B cell (primary cell): ENCODE measurements at regions not wholly inside any gene's neighbourhood (a gene's known extent, or its start where the extent isn't known, plus 50 kb on each side); places are given as distances from the start of the nearest gene placed in this dataset.

ENCODE experiments used
- EZH2 ChIP-seq: IDR thresholded peaks from 2 replicates; pipeline ENCODE4 v1.6.1; 2012; ENCODE audit warnings: borderline replicate concordance, low read depth, mild to moderate bottlenecking, moderate library complexity, low read length; ENCODE audit not compliant: insufficient read depth, poor library complexity, severe bottlenecking
- TF ChIP-seq, protein P1 (sequence below): fragments of 200-600 bp; IDR thresholded peaks from one replicate; pipeline ENCODE4 v1.8.0; 2022; ENCODE audit warnings: antibody characterized with exemption, mild to moderate bottlenecking

DNA sequence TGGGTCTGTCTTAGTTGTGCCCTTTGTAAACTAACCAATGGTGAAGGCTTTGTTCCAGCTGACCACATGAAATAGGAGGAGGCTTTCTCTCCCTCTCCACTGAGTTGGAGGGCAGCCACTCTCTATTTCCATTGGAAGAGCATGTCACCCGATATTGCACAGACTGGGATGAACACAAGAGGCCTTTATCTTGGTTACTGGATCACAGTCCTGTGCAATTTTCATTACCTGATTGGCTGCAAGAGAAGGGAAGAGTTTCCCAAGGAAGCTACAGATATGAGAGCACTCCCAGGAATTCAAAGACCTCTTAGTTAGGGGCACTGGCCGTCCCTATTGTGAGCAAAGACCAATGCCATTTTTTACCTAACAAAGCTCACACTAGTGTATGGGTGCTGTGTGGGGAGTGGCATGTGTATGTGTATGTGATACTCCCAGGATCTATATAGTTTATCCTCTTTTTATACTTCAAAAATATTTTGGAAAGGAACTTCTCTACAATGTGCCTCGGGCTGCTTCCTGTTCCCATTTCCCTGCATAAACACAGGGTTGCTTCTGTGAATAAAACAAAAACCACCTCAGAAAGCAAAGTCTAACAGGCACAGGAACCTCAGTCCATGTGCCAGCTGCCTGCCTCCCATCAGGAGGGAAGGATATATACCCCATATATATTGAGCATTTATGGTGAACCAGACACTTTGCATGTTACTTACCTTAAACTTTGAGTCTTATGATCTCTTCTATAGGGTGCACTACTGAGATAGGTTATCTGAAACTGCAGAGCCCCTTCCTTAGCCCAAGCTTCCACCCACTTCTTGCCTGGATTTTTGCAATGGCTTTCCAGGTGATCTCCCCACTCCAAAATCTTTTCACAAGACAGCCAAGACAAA, 126.5 kb downstream of the RASSF10 start:
- TF ChIP-seq, protein P1, sequence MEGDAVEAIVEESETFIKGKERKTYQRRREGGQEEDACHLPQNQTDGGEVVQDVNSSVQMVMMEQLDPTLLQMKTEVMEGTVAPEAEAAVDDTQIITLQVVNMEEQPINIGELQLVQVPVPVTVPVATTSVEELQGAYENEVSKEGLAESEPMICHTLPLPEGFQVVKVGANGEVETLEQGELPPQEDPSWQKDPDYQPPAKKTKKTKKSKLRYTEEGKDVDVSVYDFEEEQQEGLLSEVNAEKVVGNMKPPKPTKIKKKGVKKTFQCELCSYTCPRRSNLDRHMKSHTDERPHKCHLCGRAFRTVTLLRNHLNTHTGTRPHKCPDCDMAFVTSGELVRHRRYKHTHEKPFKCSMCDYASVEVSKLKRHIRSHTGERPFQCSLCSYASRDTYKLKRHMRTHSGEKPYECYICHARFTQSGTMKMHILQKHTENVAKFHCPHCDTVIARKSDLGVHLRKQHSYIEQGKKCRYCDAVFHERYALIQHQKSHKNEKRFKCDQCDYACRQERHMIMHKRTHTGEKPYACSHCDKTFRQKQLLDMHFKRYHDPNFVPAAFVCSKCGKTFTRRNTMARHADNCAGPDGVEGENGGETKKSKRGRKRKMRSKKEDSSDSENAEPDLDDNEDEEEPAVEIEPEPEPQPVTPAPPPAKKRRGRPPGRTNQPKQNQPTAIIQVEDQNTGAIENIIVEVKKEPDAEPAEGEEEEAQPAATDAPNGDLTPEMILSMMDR = no peak
- TF ChIP-seq EZH2 = no peak
